Endodermal cell (in vitro differentiated cells): ENCODE measurements at regions not wholly inside any gene's neighbourhood (a gene's known extent, or its start where the extent isn't known, plus 50 kb on each side); places are given as distances from the start of the nearest gene placed in this dataset.

ENCODE experiments used
- DNase-seq: peaks from one replicate; pipeline ENCODE4 v3.0.0-alpha.2; 2017
- H3K27ac ChIP-seq: 2 replicates; pipeline ENCODE4 v1.5.1; 2013; ENCODE audit warnings: mild to moderate bottlenecking, low read depth, low read length, moderate library complexity
- H3K27me3 ChIP-seq: 2 replicates; pipeline ENCODE4 v1.6.1; 2013; ENCODE audit warnings: mild to moderate bottlenecking, low read length, moderate library complexity; ENCODE audit not compliant: insufficient read depth, control insufficient read depth, poor library complexity, severe bottlenecking
- H3K36me3 ChIP-seq: 2 replicates; pipeline ENCODE4 v1.7.0; 2013; ENCODE audit warnings: mild to moderate bottlenecking, low read length, moderate library complexity; ENCODE audit not compliant: control insufficient read depth, insufficient read depth
- H3K4me1 ChIP-seq: one replicate; pipeline ENCODE4 v1.7.0; 2013; ENCODE audit warnings: low read length; ENCODE audit not compliant: control insufficient read depth, insufficient read depth
- H3K4me3 ChIP-seq: 2 replicates; pipeline ENCODE4 v1.5.1; 2013; ENCODE audit warnings: mild to moderate bottlenecking, low read length, moderate library complexity
- H3K9ac ChIP-seq: 2 replicates; pipeline ENCODE4 v1.6.1; 2013; ENCODE audit warnings: mild to moderate bottlenecking, low read length, moderate library complexity; ENCODE audit not compliant: poor library complexity, severe bottlenecking; ENCODE audit errors: extremely low read depth
- H3K9me3 ChIP-seq: 2 replicates; pipeline ENCODE4 v1.6.1; 2013; ENCODE audit warnings: mild to moderate bottlenecking, low read length, moderate library complexity; ENCODE audit not compliant: control insufficient read depth
- H3K27ac Mint-ChIP-seq: 2 replicates; pipeline ENCODE4 v1.8.0; 2020; ENCODE audit warnings: mixed read lengths
- H3K27me3 Mint-ChIP-seq: 2 replicates; pipeline ENCODE4 v1.8.0; 2021; ENCODE audit warnings: mild to moderate bottlenecking, mixed read lengths; ENCODE audit not compliant: insufficient read depth
- H3K36me3 Mint-ChIP-seq: 2 replicates; pipeline ENCODE4 v1.8.0; 2020; ENCODE audit warnings: low read depth, mixed read lengths
- H3K4me1 Mint-ChIP-seq: 2 replicates; pipeline ENCODE4 v1.8.0; 2020; ENCODE audit warnings: mixed read lengths
- H3K4me3 Mint-ChIP-seq: 2 replicates; pipeline ENCODE4 v1.8.0; 2020; ENCODE audit warnings: mild to moderate bottlenecking, moderate library complexity, mixed read lengths
- H3K9me3 Mint-ChIP-seq: 2 replicates; pipeline ENCODE4 v1.8.0; 2020; ENCODE audit warnings: mild to moderate bottlenecking, mixed read lengths
- WGBS, 2 experiments: methylation state at CpG; one replicate each; pipeline versions ENCODE4 v1.1.5 to v1.1.7; 2013; ENCODE audit warnings: missing lambda C conversion rate in 2 of 2, mixed read lengths in 1 of 2; ENCODE audit not compliant: insufficient coverage in 1 of 2, insufficient read length in 1 of 2; 5-methylcytosine and 5-hydroxymethylcytosine counted together
- TF ChIP-seq, protein P1 (sequence below): fragments of 200-600 bp; sonication (generic); conservative IDR thresholded peaks from 2 replicates; pipeline ENCODE4 v1.5.0; 2021; ENCODE audit warnings: antibody characterized with exemption, mild to moderate bottlenecking

DNA sequence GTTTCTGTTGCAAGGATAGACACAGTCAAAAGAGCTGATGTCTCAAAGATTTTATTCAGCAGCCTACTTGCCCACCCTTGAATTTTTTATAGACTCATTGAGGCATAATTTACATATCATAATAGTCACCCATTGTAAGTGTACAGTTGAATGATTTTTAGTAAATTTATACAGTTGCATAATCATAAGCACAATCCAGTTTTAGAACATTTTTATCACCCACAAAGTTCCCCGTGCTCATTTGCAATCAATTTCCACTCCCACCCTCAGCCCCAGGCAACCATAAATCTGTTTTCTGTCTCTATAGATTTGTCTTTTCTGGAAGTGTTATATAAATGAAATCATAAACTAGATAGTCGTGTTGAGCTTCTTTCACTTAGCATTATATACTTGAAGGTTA, 517.7 kb downstream of the TLE1 start:
- H3K27me3 ChIP-seq, result no peaks in the 10 kb centered on the region
- Mint-ChIP-seq H3K9me3 (peaks cover 21% of the 10 kb centered on the region), H3K27me3 (no peaks in the 10 kb centered on the region), H3K4me3 (no peak overlapping the region), H3K4me1 (no peaks in the 10 kb centered on the region), H3K36me3 (no peaks in the 10 kb centered on the region), H3K27ac (no peak overlapping the region)
- no peaks in the 10 kb centered on the region for H3K36me3 ChIP-seq
- H3K9me3 ChIP-seq, result peaks cover 13% of the 10 kb centered on the region
- H3K4me3 ChIP-seq, result no peak overlapping the region
- H3K4me1 ChIP-seq, result no peaks in the 10 kb centered on the region
- H3K9ac ChIP-seq, result no peak overlapping the region
- 100% methylated on average over 1 of the region's 2 CpGs; no CpG with 5 or more reads in 1 of the 2 experiments for WGBS, 2 experiments
- TF ChIP-seq, protein P1, sequence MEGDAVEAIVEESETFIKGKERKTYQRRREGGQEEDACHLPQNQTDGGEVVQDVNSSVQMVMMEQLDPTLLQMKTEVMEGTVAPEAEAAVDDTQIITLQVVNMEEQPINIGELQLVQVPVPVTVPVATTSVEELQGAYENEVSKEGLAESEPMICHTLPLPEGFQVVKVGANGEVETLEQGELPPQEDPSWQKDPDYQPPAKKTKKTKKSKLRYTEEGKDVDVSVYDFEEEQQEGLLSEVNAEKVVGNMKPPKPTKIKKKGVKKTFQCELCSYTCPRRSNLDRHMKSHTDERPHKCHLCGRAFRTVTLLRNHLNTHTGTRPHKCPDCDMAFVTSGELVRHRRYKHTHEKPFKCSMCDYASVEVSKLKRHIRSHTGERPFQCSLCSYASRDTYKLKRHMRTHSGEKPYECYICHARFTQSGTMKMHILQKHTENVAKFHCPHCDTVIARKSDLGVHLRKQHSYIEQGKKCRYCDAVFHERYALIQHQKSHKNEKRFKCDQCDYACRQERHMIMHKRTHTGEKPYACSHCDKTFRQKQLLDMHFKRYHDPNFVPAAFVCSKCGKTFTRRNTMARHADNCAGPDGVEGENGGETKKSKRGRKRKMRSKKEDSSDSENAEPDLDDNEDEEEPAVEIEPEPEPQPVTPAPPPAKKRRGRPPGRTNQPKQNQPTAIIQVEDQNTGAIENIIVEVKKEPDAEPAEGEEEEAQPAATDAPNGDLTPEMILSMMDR, result no peak
- no peak for DNase-seq
- H3K27ac ChIP-seq, result no peak overlapping the region

DNA sequence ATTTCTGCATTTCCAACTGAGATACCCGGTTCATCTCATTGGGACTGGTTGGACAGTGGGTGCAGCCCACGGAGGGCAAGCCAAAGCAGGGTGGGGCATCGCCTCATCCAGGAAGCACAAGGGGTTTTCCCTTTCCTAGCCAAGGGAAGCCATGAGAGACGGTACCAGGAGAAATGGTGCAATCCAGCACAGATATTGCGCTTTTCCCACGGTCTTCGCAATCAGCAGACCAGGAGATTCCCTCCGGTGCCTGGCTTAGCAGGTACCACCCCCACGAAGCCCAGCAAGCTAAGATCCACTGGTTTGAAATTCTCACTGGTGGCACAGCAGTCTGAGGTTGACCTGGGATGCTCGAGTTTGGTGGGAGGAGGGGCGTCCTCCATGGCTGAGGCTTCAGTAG, 527.0 kb downstream of the TLE1 start:
- H3K9me3 Mint-ChIP-seq, result peaks cover 7% of the 10 kb centered on the region
- no peak overlapping the region for H3K27ac Mint-ChIP-seq
- H3K36me3 Mint-ChIP-seq, result no peaks in the 10 kb centered on the region
- no peak overlapping the region for H3K9ac ChIP-seq
- no peaks in the 10 kb centered on the region for H3K36me3 ChIP-seq
- H3K27me3 ChIP-seq, result no peaks in the 10 kb centered on the region
- no peak overlapping the region for H3K4me3 Mint-ChIP-seq
- H3K27ac ChIP-seq, result no peak overlapping the region
- TF ChIP-seq, protein P1, result no peak
- H3K9me3 ChIP-seq, result no peaks in the 10 kb centered on the region
- WGBS, 2 experiments, result 93 to 94% methylated on average over 9 to 11 of the region's 11 CpGs
- DNase-seq, result no peak
- H3K4me3 ChIP-seq, result no peak overlapping the region
- no peaks in the 10 kb centered on the region for H3K27me3 Mint-ChIP-seq
- H3K4me1 ChIP-seq, result no peaks in the 10 kb centered on the region
- H3K4me1 Mint-ChIP-seq, result no peaks in the 10 kb centered on the region

DNA sequence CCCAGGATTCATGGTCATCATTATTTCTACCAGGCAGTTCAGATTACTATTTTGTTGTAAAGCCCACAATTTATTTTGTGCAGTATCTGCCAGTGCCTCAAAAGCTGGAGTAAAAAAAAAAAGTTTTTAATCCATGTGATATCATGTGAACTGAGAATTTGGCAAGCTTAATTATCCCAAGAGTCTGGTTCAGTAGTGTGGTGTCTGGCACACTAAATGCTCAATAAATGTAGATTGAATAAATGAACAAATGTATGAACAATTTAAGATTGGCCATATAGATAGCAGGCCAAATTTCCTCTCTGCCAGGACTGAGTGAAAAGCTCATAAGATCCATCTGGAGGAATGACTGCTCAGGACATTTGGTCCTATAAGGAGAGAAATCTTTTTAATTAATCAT, 533.0 kb downstream of the TLE1 start:
- H3K9ac ChIP-seq, result no peak overlapping the region
- H3K4me3 ChIP-seq, result no peak overlapping the region
- Mint-ChIP-seq H3K4me3 (no peak overlapping the region), H3K27ac (no peak overlapping the region), H3K9me3 (peaks cover 5% of the 10 kb centered on the region), H3K36me3 (no peaks in the 10 kb centered on the region), H3K4me1 (no peaks in the 10 kb centered on the region), H3K27me3 (no peaks in the 10 kb centered on the region)
- no peak overlapping the region for H3K27ac ChIP-seq
- H3K27me3 ChIP-seq, result no peaks in the 10 kb centered on the region
- TF ChIP-seq, protein P1, result no peak
- peaks cover 12% of the 10 kb centered on the region for H3K9me3 ChIP-seq
- no peaks in the 10 kb centered on the region for H3K4me1 ChIP-seq
- no peak for DNase-seq
- H3K36me3 ChIP-seq, result no peaks in the 10 kb centered on the region
